Neural cell (in vitro differentiated cells): ENCODE measurements at regions not wholly inside any gene's neighbourhood (a gene's known extent, or its start where the extent isn't known, plus 50 kb on each side); places are given as distances from the start of the nearest gene placed in this dataset.

Experiments used
- H2AFZ ChIP-seq: fragments of 200-600, 300-800 bp; sonication (generic), shearing (Covaris generic); 2 replicates; pipeline ENCODE4 v1.6.0; 2014; ENCODE audit warnings: low read depth, mild to moderate bottlenecking, antibody characterized with exemption, low read length, moderate library complexity
- H3F3A ChIP-seq: fragments of 200-600 bp; shearing (Covaris generic); 2 replicates; pipeline ENCODE4 v1.6.1; 2016; ENCODE audit warnings: mild to moderate bottlenecking, moderate library complexity, mixed read lengths, antibody characterized with exemption, low read length; ENCODE audit not compliant: insufficient read depth, poor library complexity, severe bottlenecking
- H3K27ac ChIP-seq: fragments of 200-600, 300-800 bp; sonication (generic), shearing (Covaris generic); 2 replicates; pipeline ENCODE4 v1.5.1; 2014; ENCODE audit warnings: mild to moderate bottlenecking, low read length, moderate library complexity
- H3K27me3 ChIP-seq: fragments of 300-800, 200-600 bp; sonication (generic), shearing (Covaris generic); 2 replicates; pipeline ENCODE4 v1.6.0; 2014; ENCODE audit warnings: mild to moderate bottlenecking, low read depth, low read length, moderate library complexity; ENCODE audit not compliant: insufficient read depth
- H3K36me3 ChIP-seq: fragments of 300-800, 200-600 bp; sonication (generic), shearing (Covaris generic); 2 replicates; pipeline ENCODE4 v1.5.1; 2014; ENCODE audit warnings: mild to moderate bottlenecking, antibody characterized with exemption, low read length, moderate library complexity; ENCODE audit not compliant: insufficient read depth
- H3K4me2 ChIP-seq: fragments of 300-800, 200-600 bp; sonication (generic), shearing (Covaris generic); 2 replicates; pipeline ENCODE4 v1.6.0; 2014; ENCODE audit warnings: mild to moderate bottlenecking, low read length
- H3K4me3 ChIP-seq: fragments of 300-800, 200-600 bp; sonication (generic), shearing (Covaris generic); 2 replicates; pipeline ENCODE4 v1.5.1; 2014; ENCODE audit warnings: mild to moderate bottlenecking, low read length, moderate library complexity
- H3K79me2 ChIP-seq: fragments of 200-600 bp; shearing (Covaris generic); replicated peaks from 2 replicates; pipeline ENCODE4 v1.6.0; 2014; ENCODE audit warnings: mild to moderate bottlenecking, low read length, moderate library complexity; ENCODE audit not compliant: insufficient read depth
- H3K9ac ChIP-seq: fragments of 300-800, 200-600 bp; sonication (generic), shearing (Covaris generic); 2 replicates; pipeline ENCODE4 v1.6.1; 2016; ENCODE audit warnings: mild to moderate bottlenecking, low read length, mixed read lengths
- H3K9me2 ChIP-seq: fragments of 200-600 bp; shearing (Covaris generic); 2 replicates; pipeline ENCODE4 v1.6.1; 2016; ENCODE audit warnings: mild to moderate bottlenecking, low read length, mixed read lengths; ENCODE audit not compliant: insufficient read depth
- H3K9me3 ChIP-seq: fragments of 200-600, 300-800 bp; sonication (generic), shearing (Covaris generic); 2 replicates; pipeline ENCODE4 v1.6.1; 2016; ENCODE audit warnings: mild to moderate bottlenecking, mixed run types, low read length, moderate library complexity, mixed read lengths
- H4K20me1 ChIP-seq: fragments of 200-600 bp; shearing (Covaris generic); 2 replicates; pipeline ENCODE4 v1.6.1; 2016; ENCODE audit warnings: mild to moderate bottlenecking, mixed run types; ENCODE audit not compliant: insufficient read depth
- CTCF ChIP-seq: fragments of 450-650 bp; IDR thresholded peaks from 2 replicates; pipeline ENCODE4 v1.5.1; 2014; ENCODE audit warnings: antibody characterized with exemption, mild to moderate bottlenecking, moderate library complexity; ENCODE audit not compliant: poor library complexity, severe bottlenecking
- EP300 ChIP-seq: fragments of 450-650 bp; conservative IDR thresholded peaks from 2 replicates; pipeline ENCODE4 v1.6.1; 2014; ENCODE audit warnings: antibody characterized with exemption, mild to moderate bottlenecking, moderate library complexity; ENCODE audit not compliant: poor library complexity, severe bottlenecking
- EZH2 ChIP-seq: fragments of 200-600, 300-800 bp; shearing (Covaris generic), sonication (generic); IDR thresholded peaks from 2 replicates; pipeline ENCODE4 v1.6.1; 2014; ENCODE audit warnings: antibody characterized with exemption, low read length, borderline replicate concordance, mild to moderate bottlenecking; ENCODE audit not compliant: insufficient read depth, poor library complexity, severe bottlenecking
- MXI1 ChIP-seq: fragments of 450-650 bp; conservative IDR thresholded peaks from 2 replicates; pipeline ENCODE4 v1.6.1; 2014; ENCODE audit warnings: antibody characterized with exemption, mild to moderate bottlenecking; ENCODE audit not compliant: poor library complexity, severe bottlenecking
- POLR2AphosphoS5 ChIP-seq: IDR thresholded peaks from 2 replicates; pipeline ENCODE4 v1.6.1; 2012
- RAD21 ChIP-seq: fragments of 450-650 bp; conservative IDR thresholded peaks from 2 replicates; pipeline ENCODE4 v1.6.1; 2014; ENCODE audit warnings: antibody characterized with exemption, mild to moderate bottlenecking, moderate library complexity
- REST ChIP-seq: IDR thresholded peaks from 2 replicates; pipeline ENCODE4 v1.6.1; 2012; ENCODE audit warnings: borderline replicate concordance
- SMC3 ChIP-seq: fragments of 450-650 bp; conservative IDR thresholded peaks from 2 replicates; pipeline ENCODE4 v1.6.1; 2014; ENCODE audit warnings: antibody characterized with exemption, mild to moderate bottlenecking, moderate library complexity; ENCODE audit not compliant: poor library complexity
- TAF1 ChIP-seq: IDR thresholded peaks from 2 replicates; pipeline ENCODE4 v1.6.1; 2012; ENCODE audit warnings: low read depth

GRCh38 chr1:181206979-181207790 lies 118.7 kb downstream of the IER5 start:
- Histone ChIP-seq H3K79me2 (no peaks in the 10 kb centered on the region), H3K4me3 (no peak overlapping the region), H3K36me3 (no peaks in the 10 kb centered on the region), H3K9me3 (no peaks in the 10 kb centered on the region), H4K20me1 (no peaks in the 10 kb centered on the region), H3F3A (no peaks in the 10 kb centered on the region), H3K27me3 (no peaks in the 10 kb centered on the region), H3K9me2 (no peaks in the 10 kb centered on the region), H3K9ac (no peak overlapping the region), H2AFZ (no peak overlapping the region), H3K27ac (no peak overlapping the region), H3K4me2 (no peak overlapping the region)
- TF ChIP-seq POLR2AphosphoS5 = no peak
- no peak for TF ChIP-seq RAD21
- no peak for TF ChIP-seq EZH2
- TF ChIP-seq EP300 = no peak
- TF ChIP-seq SMC3 = no peak
- TF ChIP-seq CTCF = no peak
- no peak for TF ChIP-seq TAF1
- no peak for TF ChIP-seq MXI1
- TF ChIP-seq REST = no peak

- H2AFZ ChIP-seq = no peak overlapping the region
- H3K9me3 ChIP-seq = no peaks in the 10 kb centered on the region
- no peaks in the 10 kb centered on the region for H4K20me1 ChIP-seq
- no peak overlapping the region for H3K4me2 ChIP-seq
- no peak overlapping the region for H3K27ac ChIP-seq
- no peaks in the 10 kb centered on the region for H3K27me3 ChIP-seq
- no peaks in the 10 kb centered on the region for H3K36me3 ChIP-seq
- H3K9ac ChIP-seq = no peak overlapping the region
- H3K4me3 ChIP-seq = no peak overlapping the region
- H3F3A ChIP-seq = no peaks in the 10 kb centered on the region
- no peaks in the 10 kb centered on the region for H3K9me2 ChIP-seq
- no peaks in the 10 kb centered on the region for H3K79me2 ChIP-seq
- TF ChIP-seq POLR2AphosphoS5 (no peak), REST (no peak), EP300 (no peak), RAD21 (no peak), CTCF (no peak), MXI1 (no peak), EZH2 (no peak)
These were observed 119.6 kb downstream of the IER5 start for GRCh38 chr1:181208083-181208482.
